CD4-positive, alpha-beta T cell treated with Interleukin-6 for 4 hours (primary cell): ENCODE measurements at regions not wholly inside any gene's neighbourhood (a gene's known extent, or its start where the extent isn't known, plus 50 kb on each side); places are given as distances from the start of the nearest gene placed in this dataset.

Source experiments
- DNase-seq: peaks from one replicate; pipeline ENCODE4 v3.0.0-alpha.2; 2020; ENCODE audit warnings: mixed read lengths

DNA sequence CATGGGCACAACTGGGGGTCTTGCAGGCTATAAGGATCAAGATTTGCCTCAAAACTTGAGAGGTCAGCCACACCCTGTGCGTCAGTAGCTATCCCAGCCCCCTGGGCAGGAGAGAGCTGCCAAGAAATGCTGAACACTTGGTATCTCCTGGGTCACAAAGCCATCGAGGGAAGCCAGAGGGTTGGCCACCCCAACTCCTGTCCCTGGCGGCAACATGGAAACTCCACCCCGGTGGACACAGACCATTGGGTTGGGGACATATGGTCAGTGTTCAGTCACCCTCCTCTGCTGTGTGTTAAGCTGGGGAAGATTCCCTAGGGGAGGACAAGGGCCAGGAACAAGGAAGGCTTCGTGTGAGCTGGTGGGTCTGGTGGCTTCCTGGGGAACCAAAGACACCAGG lies 140.6 kb downstream of the C5orf15 start:
- DNase-seq: no peak

DNA sequence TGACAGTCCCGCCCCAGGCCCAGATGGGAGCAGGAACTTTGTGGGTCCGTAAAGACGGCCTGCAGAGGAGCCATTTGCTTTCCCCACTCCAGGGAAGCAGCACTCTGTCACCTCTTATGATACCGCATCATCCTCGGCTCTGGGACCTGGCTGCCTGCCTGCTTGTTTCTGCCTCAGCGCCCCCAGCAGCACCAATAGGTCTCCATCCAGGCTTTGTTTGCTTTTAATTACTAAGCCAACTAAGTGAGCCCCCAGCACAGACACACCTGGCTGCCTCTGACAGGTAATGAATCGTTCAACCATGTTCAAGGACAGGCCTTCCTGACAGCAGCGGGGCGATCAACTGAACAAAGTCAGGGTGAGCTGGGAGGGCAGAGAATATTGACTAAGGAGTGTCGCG lies 141.4 kb downstream of the C5orf15 start:
- no peak for DNase-seq

DNA sequence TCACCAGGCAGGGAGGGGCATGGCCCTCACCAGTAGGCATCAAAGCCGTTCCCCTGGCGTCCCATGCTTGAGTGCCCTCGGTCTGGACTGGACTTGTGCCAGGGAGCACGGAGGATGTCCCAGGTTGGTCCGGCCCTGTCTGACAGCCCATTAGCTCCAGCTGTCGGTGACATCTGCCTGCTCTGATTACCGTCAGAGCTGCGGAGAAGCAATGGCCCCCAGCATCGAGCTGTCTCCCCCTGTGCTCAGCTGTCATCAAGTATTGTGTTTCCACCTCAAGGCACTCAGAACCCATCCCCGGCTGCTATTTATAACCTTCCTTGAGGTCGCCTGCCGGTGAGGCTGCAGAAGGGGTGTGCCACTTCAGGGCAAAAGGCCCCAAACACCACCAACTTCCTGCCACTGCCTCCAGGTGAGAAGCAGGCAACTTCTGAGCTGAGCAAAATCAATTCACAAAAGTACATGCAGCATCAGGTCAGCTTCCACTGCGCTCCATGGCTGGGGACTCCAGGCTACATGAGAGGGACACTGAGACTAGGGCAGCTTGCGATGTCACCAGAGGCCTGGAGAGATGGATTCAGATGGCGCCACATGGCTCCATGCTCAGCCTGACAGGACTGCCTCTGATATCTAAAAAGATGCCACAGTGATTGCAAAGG lies 142.7 kb downstream of the C5orf15 start:
- DNase-seq: peak; percentile 22

- DNase-seq: no peak
Measured at GRCh38 chr5:133824661-133825254, 143.7 kb downstream of the C5orf15 start.

GRCh38 chr5:133821889-133822288 lies 146.5 kb downstream of the C5orf15 start:
- DNase-seq: no peak

DNA sequence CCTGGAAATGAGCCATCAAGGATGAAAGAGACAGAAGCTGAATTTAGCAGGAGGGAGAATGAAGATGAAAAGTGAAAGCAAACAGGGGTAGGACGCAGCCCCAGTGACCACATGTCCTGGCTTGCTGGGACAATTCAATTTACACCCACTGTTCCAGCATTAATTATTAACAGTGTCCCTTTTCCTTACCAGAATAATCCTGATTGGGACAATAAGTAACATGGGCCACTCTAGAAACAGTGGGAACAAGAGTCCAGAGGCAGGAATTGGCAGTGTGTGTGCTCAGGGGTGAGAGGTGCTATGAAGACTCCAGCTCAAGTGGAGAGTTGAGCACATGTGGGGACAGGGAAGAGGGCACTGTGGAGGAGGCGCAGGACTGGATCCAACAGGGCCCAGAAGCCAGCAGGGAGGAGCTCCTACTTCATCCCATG lies 147.1 kb downstream of the C5orf15 start:
- no peak for DNase-seq

DNA sequence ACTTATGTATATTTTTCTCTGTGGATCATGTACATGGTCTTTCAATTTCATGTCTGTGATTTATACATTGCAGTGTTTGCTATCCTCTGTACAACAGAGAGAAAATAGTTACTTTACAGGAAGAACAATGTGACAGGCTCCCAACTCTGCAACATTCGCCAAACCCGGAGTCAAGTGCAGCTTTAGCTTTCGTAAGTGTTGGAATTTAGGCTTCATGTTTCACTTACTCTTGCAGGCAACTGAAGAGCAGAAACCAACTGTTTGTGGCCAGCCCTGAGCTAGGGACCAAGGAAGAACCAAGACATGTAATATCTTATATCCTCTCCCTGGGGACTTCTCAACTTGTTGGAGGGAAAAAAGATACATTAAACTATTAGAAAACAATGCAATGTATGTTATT lies 147.9 kb downstream of the C5orf15 start:
- DNase-seq: no peak

DNA sequence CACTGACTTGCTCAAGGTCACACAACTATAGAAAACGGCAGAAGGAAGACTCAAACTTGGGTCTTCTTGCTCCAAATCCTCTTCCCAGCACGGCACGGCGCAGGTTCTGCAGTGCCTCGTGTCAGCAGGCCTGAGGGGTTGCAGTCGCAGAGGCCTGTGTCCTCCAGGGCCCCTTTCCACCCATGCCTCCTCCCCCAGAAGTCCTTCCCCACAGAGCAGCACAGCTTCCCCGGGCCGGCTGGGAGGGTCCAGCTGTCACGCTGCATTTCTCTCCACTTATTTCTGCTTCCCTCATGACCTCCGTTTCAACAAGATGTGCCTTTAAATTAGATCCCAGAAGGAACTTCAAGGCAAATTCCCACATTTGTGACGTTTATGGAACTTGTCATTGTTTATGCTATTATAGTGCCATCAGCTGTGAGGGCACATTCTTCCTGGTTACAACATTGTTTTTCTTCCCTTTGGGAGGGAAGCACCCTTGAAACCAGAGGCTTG lies 148.4 kb downstream of the C5orf15 start:
- DNase-seq: no peak

GRCh38 chr5:133818869-133819600 lies 149.4 kb downstream of the C5orf15 start:
- DNase-seq: no peak

- DNase-seq: no peak
Measured at GRCh38 chr5:133818031-133818431, 150.4 kb downstream of the C5orf15 start.

DNA sequence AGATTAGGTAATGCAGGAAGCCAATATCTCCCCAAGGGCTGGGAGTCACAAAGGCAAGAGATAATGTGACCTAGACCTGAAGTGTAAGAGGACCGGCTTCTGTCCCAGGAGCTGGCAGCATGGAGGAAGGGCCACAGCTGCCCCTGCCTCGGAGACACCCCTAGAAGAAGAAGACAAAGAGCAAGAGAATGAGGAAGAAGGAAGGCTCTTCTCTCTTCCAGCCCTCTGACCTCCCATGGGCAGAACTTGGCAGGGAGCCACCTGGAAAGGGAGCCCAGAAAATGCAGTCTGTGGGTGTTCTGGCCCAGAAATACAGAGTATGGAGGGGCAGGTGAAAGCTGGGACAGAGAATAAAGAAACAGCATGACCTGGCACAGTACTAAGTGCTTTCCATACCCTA lies 151.0 kb downstream of the C5orf15 start:
- no peak for DNase-seq

GRCh38 chr5:133816791-133817190 lies 151.6 kb downstream of the C5orf15 start:
- no peak for DNase-seq

DNA sequence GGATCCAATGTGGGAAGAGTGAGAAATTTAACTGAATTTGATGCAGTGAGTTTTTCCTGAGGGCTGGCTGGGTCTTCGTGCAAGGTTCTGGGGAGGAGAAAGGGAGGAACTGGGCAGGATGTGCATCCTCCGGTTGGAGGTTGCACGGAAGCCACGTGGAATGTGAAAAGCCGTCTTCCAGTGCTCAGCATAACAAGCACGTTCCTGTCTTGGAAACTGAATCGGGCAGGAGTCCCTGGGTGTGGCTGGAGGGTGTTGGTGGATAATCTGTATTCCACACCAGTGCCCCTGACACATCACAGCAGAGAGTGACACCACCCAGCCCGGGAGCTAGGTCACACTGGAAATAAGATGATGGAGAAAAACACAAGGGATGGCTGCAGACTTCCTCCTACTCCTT lies 154.3 kb downstream of the C5orf15 start:
- DNase-seq: no peak

- DNase-seq: no peak
Measured at GRCh38 chr5:133811168-133811567, 157.3 kb downstream of the C5orf15 start.

- no peak for DNase-seq
Measured at GRCh38 chr5:133809801-133810200, 158.6 kb downstream of the C5orf15 start.

- DNase-seq: no peak
Measured at GRCh38 chr5:133807348-133807747, 161.1 kb downstream of the C5orf15 start.

- DNase-seq: no peak
Measured at GRCh38 chr5:133806847-133807246, 161.6 kb downstream of the C5orf15 start.

- no peak for DNase-seq
Measured at GRCh38 chr5:133801955-133802751, 166.3 kb downstream of the C5orf15 start.

- DNase-seq: no peak
Measured at GRCh38 chr5:133801431-133801830, 167.0 kb downstream of the C5orf15 start.

DNA sequence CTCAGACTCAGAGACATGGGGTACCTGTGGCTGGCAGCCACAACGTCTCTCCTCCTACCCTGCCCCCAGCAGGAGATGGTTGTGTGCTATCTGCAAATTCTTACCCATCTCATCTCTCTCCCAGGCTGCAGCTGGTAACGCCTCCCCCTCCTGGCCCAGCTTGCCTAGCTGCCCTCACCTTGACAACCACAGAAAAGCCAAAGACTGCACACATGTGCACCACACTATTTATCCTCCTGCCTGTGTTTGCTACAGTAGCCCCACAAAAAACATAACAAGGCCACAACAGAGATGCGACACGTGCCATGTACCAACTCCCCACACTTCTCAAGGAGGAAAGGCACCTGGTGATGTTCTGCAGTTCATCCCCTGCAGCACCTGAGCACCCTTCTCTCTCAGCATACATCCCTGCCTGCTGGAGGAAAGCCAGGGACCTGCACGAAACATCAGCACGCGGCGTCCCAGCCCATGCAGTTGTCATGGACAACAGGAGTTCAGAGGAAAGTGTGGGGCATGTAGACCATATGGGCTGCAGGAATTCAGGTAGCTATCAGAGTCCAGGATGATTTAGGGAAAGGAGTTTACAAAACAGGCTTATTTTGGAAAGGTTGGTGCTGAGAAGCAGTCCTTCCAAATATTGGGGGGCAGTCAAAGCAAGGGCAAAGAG lies 168.7 kb downstream of the C5orf15 start:
- no peak for DNase-seq

DNA sequence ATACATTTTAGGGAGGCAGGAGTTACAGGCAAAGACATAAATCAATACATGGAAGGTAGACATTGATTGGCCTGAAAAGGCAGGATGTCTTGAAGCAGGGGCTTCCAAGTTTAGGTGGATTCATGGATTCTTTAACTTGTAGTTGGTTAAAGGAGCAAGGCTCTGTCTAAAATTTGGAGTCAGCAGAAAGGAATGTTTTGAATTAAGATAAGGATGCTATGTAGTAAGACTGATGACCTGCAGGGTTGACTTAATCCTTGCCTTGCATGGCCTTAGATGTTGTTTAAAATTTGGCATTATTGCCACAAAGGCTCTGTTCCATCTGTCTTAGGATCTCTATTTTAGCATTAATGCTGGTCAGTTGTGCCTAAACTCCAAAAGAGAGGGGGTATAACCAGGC lies 171.3 kb downstream of the C5orf15 start:
- DNase-seq: no peak

GRCh38 chr5:133796186-133796585 lies 172.2 kb downstream of the C5orf15 start:
- no peak for DNase-seq
